Coronary artery (tissue), 2 donors: ENCODE measurements at regions not wholly inside any gene's neighbourhood (a gene's known extent, or its start where the extent isn't known, plus 50 kb on each side); places are given as distances from the start of the nearest gene placed in this dataset.
A peak's percentile ranks its signal among the peaks of the same experiment; 100 is the strongest.

Source experiments
- DNase-seq: peaks from one replicate; pipeline ENCODE4 v3.0.0-alpha.2; 2017; ENCODE audit warnings: low spot score
- H3K27ac ChIP-seq, 2 donors: fragments of 200-600 bp; sonication (generic); one replicate each; pipeline ENCODE4 v1.5.1; 2016 to 2019
- H3K4me3 ChIP-seq: fragments of 200-600 bp; sonication (generic); 2 replicates; pipeline ENCODE4 v1.5.1; 2016; ENCODE audit warnings: mild to moderate bottlenecking, moderate library complexity
- TF ChIP-seq, protein P1 (sequence below): fragments of 200-600 bp; sonication (generic); IDR thresholded peaks from one replicate; pipeline ENCODE4 v1.5.1; 2019; ENCODE audit warnings: antibody characterized with exemption

DNA sequence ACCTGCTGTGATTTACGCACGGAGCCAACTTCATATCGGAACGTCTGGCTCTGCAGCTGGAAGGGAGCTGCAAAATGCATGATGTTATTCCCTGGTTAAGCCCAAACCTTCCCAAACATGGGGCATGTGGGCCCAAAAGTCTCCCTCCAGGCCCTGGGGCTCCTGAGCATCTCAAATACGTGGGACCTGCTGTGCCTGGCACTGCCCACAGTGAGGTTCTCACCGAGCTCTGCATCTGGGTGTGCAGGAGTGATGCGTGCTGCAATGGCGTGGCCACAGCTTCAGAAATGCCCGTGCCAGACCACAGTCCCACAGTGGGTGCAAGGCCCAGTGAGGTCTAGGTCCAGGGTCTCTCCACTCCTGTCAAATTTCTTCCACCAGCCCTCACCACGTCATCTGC, 503.3 kb downstream of the EIPR1 start:
- Histone ChIP-seq H3K4me3 (no peak overlapping the region), H3K27ac (no peak overlapping the region)
- TF ChIP-seq, protein P1, sequence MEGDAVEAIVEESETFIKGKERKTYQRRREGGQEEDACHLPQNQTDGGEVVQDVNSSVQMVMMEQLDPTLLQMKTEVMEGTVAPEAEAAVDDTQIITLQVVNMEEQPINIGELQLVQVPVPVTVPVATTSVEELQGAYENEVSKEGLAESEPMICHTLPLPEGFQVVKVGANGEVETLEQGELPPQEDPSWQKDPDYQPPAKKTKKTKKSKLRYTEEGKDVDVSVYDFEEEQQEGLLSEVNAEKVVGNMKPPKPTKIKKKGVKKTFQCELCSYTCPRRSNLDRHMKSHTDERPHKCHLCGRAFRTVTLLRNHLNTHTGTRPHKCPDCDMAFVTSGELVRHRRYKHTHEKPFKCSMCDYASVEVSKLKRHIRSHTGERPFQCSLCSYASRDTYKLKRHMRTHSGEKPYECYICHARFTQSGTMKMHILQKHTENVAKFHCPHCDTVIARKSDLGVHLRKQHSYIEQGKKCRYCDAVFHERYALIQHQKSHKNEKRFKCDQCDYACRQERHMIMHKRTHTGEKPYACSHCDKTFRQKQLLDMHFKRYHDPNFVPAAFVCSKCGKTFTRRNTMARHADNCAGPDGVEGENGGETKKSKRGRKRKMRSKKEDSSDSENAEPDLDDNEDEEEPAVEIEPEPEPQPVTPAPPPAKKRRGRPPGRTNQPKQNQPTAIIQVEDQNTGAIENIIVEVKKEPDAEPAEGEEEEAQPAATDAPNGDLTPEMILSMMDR, result no peak
- DNase-seq, result peak; percentile 40

DNA sequence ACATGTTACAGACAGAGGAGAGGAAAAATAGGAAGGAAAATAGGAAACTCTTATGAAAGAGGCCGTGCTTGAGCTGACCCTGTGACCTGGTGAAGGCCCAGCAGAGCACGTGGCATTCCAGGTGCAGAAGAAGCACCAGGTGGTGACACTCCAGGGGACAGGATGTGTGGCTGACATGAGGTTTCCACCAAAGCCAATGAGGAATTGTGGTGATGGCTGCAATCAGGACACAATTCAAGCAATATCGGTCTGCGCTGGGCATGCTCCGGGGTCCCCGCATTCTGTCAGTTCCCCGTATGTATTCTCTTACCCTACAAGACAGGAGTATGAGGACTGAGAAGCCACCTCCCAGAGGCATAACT, 504.2 kb downstream of the EIPR1 start:
- no peak overlapping the region for H3K27ac ChIP-seq
- peak; percentile 38 for DNase-seq
- TF ChIP-seq, protein P1, result no peak
- no peak overlapping the region for H3K4me3 ChIP-seq

DNA sequence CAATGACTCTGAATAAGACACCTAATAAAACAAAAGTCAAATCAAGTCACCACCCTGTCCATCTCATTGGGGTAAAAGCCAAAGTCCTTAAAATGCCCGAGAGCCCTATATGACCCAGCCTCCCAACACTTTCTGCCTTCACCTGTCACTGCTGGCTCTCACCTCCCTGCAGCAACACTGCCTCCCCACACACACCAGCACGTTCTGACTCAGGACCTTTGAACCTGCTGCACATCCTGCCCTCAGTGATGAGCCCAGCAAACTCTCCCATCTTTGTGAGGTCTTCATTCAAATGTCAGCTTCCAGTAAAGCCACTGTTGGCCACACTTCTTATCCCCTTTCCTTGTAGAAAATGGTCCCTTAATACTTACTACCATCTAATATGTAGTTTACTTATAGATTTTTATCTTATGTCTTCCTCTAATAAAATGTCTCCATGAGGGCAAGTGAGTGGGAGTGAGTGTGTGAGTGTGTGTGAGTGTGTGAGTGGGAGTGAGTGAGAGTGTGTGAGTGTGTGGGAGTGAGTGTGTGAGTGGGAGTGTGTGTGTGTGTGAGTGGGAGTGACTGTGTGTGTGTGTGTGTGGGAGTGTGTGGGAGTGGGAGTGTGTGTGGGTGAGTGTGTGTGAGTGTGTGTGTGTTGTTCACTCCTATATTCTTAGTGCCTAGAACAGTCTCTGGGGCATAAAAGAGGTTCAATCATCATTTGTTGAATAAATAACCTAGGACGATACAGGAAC, 504.7 kb downstream of the EIPR1 start:
- H3K27ac ChIP-seq, result no peak overlapping the region
- H3K4me3 ChIP-seq, result no peak overlapping the region
- TF ChIP-seq, protein P1, result no peak
- no peak for DNase-seq

DNA sequence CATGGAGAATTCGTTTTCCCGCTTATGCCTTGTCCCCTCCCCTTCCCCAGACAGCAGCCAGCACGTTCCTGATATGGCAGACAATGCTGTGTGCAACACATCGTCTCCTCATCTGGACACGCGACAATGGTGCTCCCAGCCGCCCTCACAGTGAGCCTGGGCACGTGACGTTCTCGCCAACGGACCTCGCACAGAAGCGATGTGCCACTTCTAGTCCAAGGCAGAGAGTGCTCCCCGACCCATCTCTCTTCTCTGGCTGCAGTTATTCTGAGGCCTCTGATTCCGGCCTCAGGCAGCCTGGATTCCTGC, 505.4 kb downstream of the EIPR1 start:
- TF ChIP-seq, protein P1, result no peak
- no peak for DNase-seq
- Histone ChIP-seq H3K27ac (no peak overlapping the region), H3K4me3 (no peak overlapping the region)

DNA sequence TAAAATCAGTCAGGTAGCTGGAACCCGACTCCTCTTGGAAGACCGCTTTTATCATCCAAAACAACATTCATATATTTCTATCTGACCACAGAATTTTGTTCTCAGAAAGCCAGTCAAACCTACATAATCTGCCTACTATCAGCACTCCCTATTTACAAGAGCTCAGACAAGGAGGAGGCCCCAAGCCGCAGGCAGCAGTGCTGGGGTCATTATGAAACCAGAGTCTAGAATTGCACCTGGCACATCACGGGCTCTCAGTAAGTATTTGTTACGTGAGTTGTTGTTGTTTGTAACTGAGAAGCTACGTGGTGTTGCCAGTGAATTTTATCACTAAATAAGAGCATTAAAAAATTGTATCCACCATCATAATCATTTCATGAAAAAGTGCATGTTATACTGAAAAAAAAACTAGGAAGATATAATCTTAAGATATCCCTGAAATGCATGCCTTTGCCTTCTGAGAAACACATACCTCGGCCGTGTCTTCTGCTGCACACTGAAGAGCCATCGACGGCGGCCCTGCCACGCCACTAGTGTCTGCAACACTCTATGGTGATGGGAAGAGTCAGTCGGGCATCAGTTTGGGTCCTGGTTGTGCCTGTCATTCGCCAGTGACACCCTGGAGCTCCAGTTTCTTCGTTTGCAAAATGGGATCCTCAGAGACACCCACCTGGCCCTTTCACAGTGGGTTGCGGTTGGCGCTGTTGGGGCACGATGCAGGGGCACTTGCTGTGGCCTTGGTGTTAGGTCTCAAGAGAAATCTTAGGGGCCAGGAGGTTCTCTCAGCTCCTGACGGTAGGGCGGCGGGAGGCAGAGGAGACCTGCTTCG, 505.9 kb downstream of the EIPR1 start:
- DNase-seq, result no peak
- H3K27ac ChIP-seq, result no peak overlapping the region
- H3K4me3 ChIP-seq, result no peak overlapping the region
- TF ChIP-seq, protein P1, result no peak

DNA sequence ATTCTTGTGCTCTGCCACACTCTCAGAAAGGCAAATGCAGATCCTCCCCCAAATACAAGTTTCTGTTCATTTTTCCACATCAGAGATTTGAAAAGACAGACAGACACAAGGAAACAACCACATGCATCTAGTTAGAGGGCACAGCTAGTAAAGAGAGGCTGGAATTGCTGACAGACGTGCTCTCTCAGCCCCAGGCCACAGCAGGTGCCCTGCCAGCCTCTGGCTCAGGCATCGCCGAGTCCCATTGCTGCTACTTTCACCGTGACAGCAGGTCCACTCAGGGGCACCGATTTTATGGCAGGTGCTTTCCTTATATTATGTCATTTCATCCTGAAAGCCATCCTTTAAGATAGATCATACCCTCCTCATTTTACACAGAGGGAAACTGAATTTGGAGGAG, 507.5 kb downstream of the EIPR1 start:
- Histone ChIP-seq H3K27ac (no peak overlapping the region), H3K4me3 (no peak overlapping the region)
- DNase-seq, result no peak
- TF ChIP-seq, protein P1, result no peak

DNA sequence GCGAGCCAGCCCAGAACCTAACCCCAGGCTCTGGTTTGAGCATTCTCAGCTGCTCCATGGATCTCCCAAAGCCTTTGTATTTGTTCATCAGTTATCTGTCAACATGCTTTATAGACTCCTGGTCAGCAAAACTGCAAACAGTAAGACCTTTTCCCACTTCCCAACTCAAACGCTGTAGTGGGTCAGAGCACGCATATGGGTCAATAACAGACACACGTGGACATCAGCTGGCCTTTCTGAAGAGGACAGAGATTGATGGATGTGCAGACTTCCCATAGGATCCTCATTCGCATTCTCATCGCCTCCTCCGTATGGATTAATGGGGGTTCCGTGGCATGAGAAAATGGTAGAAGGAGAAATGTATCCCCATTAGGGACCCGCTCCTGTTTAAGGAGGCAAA, 508.1 kb downstream of the EIPR1 start:
- no peak overlapping the region for H3K4me3 ChIP-seq
- TF ChIP-seq, protein P1, result no peak
- no peak overlapping the region for H3K27ac ChIP-seq
- no peak for DNase-seq
